ENCODE measurements at regions not wholly inside any gene's neighbourhood (a gene's known extent, or its start where the extent isn't known, plus 50 kb on each side); places are given as distances from the start of the nearest gene placed in this dataset.

- TF ChIP-seq ZNF530 (tag by site-specific recombination; IDR thresholded peaks at IDR 0.05; ENCODE audit: low read depth) (no peak), ZFHX2 (tag by site-specific recombination; conservative IDR thresholded peaks at IDR 0.05) (0 out of 2 replicates have a peak, but pooled peaks have one; percentile 20)
- ChIA-PET POLR2A (no interaction called here), CTCF (interaction anchor here (0.7 to 1.5 kb wide), 2 partner anchors 13 to 538 kb away, joined by 3 to 4 read pairs; no protein-coding TSS in a partner anchor)
- Histone ChIP-seq H3K36me3 (ENCODE audit: control insufficient read depth in 2 of 2, insufficient read depth in 1 of 2, low read length in 2 of 2) (no peaks in the 10 kb centered on the region), H3K4me1 (ENCODE audit: control insufficient read depth, insufficient read depth, low read length) (no peaks in the 10 kb centered on the region), H3K9me3 (ENCODE audit: control insufficient read depth, insufficient read depth, low read depth, low read length) (no peaks in the 10 kb centered on the region), H3K4me3 (ENCODE audit: low read depth, low read length) (no peak overlapping the region), H3K27ac (ENCODE audit: extremely low read depth, low read depth, low read length) (no peak overlapping the region)
Measured at GRCh38 chr5:68950125-68950524, 143.7 kb upstream of the SLC30A5 start.

GRCh38 chr5:68950930-68951329, 142.9 kb upstream of the SLC30A5 start:
- Histone ChIP-seq H3K36me3 (ENCODE audit: control insufficient read depth in 2 of 2, insufficient read depth in 1 of 2, low read length in 2 of 2) (no peaks in the 10 kb centered on the region), H3K4me3 (ENCODE audit: low read depth, low read length) (no peak overlapping the region), H3K4me1 (ENCODE audit: control insufficient read depth, insufficient read depth, low read length) (no peaks in the 10 kb centered on the region), H3K27ac (ENCODE audit: extremely low read depth, low read depth, low read length) (no peak overlapping the region), H3K9me3 (ENCODE audit: control insufficient read depth, insufficient read depth, low read depth, low read length) (no peaks in the 10 kb centered on the region)
- POLR2A ChIA-PET = no interaction called here
- TF ChIP-seq ZNF132 (tag by site-specific recombination; IDR thresholded peaks at IDR 0.05; ENCODE audit: borderline replicate concordance) = no peak
- TF ChIP-seq ZNF174 (tag by site-specific recombination; IDR thresholded peaks at IDR 0.05) = no peak
- CTCF ChIA-PET = interaction anchor here (0.6 to 1.5 kb wide), 3 partner anchors 12 to 76 kb away, joined by 3 to 4 read pairs (median 4); no protein-coding TSS in a partner anchor

- POLR2A ChIA-PET = no interaction called here
- Histone ChIP-seq H3K27ac (ENCODE audit: extremely low read depth, low read depth, low read length) (no peak overlapping the region), H3K4me1 (ENCODE audit: control insufficient read depth, insufficient read depth, low read length) (no peaks in the 10 kb centered on the region), H3K9me3 (ENCODE audit: control insufficient read depth, insufficient read depth, low read depth, low read length) (no peaks in the 10 kb centered on the region), H3K36me3 (ENCODE audit: control insufficient read depth in 2 of 2, insufficient read depth in 1 of 2, low read length in 2 of 2) (no peaks in the 10 kb centered on the region), H3K4me3 (ENCODE audit: low read depth, low read length) (no peak overlapping the region)
- CTCF ChIA-PET = no interaction called here
- no peak for TF ChIP-seq ZFP69B (tag by site-specific recombination; IDR thresholded peaks at IDR 0.05)
- TF ChIP-seq, protein P1, sequence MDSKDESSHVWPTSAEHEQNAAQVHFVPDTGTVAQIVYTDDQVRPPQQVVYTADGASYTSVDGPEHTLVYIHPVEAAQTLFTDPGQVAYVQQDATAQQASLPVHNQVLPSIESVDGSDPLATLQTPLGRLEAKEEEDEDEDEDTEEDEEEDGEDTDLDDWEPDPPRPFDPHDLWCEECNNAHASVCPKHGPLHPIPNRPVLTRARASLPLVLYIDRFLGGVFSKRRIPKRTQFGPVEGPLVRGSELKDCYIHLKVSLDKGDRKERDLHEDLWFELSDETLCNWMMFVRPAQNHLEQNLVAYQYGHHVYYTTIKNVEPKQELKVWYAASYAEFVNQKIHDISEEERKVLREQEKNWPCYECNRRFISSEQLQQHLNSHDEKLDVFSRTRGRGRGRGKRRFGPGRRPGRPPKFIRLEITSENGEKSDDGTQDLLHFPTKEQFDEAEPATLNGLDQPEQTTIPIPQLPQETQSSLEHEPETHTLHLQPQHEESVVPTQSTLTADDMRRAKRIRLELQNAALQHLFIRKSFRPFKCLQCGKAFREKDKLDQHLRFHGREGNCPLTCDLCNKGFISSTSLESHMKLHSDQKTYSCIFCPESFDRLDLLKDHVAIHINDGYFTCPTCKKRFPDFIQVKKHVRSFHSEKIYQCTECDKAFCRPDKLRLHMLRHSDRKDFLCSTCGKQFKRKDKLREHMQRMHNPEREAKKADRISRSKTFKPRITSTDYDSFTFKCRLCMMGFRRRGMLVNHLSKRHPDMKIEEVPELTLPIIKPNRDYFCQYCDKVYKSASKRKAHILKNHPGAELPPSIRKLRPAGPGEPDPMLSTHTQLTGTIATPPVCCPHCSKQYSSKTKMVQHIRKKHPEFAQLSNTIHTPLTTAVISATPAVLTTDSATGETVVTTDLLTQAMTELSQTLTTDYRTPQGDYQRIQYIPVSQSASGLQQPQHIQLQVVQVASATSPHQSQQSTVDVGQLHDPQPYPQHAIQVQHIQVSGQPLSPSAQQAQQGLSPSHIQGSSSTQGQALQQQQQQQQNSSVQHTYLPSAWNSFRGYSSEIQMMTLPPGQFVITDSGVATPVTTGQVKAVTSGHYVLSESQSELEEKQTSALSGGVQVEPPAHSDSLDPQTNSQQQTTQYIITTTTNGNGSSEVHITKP (tag by site-specific recombination; IDR thresholded peaks at IDR 0.05) = no peak
- TF ChIP-seq ZNF747 (tag by site-specific recombination; IDR thresholded peaks at IDR 0.05) = no peak
- TF ChIP-seq ZNF169 (tag by site-specific recombination; IDR thresholded peaks at IDR 0.05) = no peak
- TF ChIP-seq ZNF239 (tag by site-specific recombination; IDR thresholded peaks at IDR 0.05) = no peak
- TF ChIP-seq ZNF645 (tag by site-specific recombination; IDR thresholded peaks at IDR 0.05) = no peak
- no peak for TF ChIP-seq ZNF148 (tag by site-specific recombination; IDR thresholded peaks at IDR 0.05; ENCODE audit: borderline replicate concordance)
- no peak for TF ChIP-seq ZSCAN23 (tag by site-specific recombination; IDR thresholded peaks at IDR 0.05)
Measured at GRCh38 chr5:68953231-68953874, 140.5 kb upstream of the SLC30A5 start.
